ENCODE measurements at regions not wholly inside any gene's neighbourhood (a gene's known extent, or its start where the extent isn't known, plus 50 kb on each side); places are given as distances from the start of the nearest gene placed in this dataset.

GRCh38 chr17:63109661-63110060, 143.6 kb downstream of the TANC2 start:
- intact Hi-C loops (cut with DNase I), result no loop called here
- peaks cover 1% of the 10 kb centered on the region for H3K4me1 ChIP-seq (ENCODE audit: insufficient read depth)
- H3K4me3 ChIP-seq, result no peak overlapping the region
- no peak for TF ChIP-seq POLR2A (IDR thresholded peaks at IDR 0.05)
- no peak for TF ChIP-seq CTCF (IDR thresholded peaks at IDR 0.05)
- no peak for TF ChIP-seq EP300 (IDR thresholded peaks at IDR 0.05)
- H3K9me3 ChIP-seq, result no peaks in the 10 kb centered on the region
- 38 to 62% (median 53%) methylated on average over 2 of the region's 2 CpGs for WGBS, 3 donors
- no peak for DNase-seq
- no peak overlapping the region for H3K27ac ChIP-seq
- no peaks in the 10 kb centered on the region for H3K27me3 ChIP-seq
- H3K36me3 ChIP-seq, result no peaks in the 10 kb centered on the region

- intact Hi-C loops (cut with DNase I), result no loop called here
- no peak for DNase-seq
- TF ChIP-seq CTCF (IDR thresholded peaks at IDR 0.05), result no peak
- Histone ChIP-seq H3K36me3 (no peaks in the 10 kb centered on the region), H3K27me3 (no peaks in the 10 kb centered on the region), H3K4me1 (ENCODE audit: insufficient read depth) (peaks cover 1% of the 10 kb centered on the region), H3K4me3 (no peak overlapping the region), H3K27ac (no peak overlapping the region), H3K9me3 (no peaks in the 10 kb centered on the region)
- WGBS, 3 donors, result 91 to 93% (median 92%) methylated on average over 4 of the region's 4 CpGs
Observed at GRCh38 chr17:63113167-63113566, 147.1 kb downstream of the TANC2 start.

GRCh38 chr17:63116228-63116627, 150.2 kb downstream of the TANC2 start:
- Histone ChIP-seq H3K27me3 (no peaks in the 10 kb centered on the region), H3K4me1 (ENCODE audit: insufficient read depth) (no peaks in the 10 kb centered on the region), H3K9me3 (no peaks in the 10 kb centered on the region), H3K4me3 (no peak overlapping the region), H3K36me3 (no peaks in the 10 kb centered on the region), H3K27ac (no peak overlapping the region)
- DNase-seq, result no peak
- intact Hi-C loops (cut with DNase I), result no loop called here
- WGBS, 3 donors, result 68 to 79% (median 75%) methylated on average over 4 of the region's 4 CpGs
- TF ChIP-seq EP300 (IDR thresholded peaks at IDR 0.05) (no peak), POLR2A (IDR thresholded peaks at IDR 0.05) (no peak), CTCF (IDR thresholded peaks at IDR 0.05) (no peak)

GRCh38 chr17:63116967-63117830, 151.2 kb downstream of the TANC2 start:
- WGBS, 3 donors, result 94 to 96% (median 95%) methylated on average over 8 of the region's 8 CpGs
- H3K4me3 ChIP-seq, result no peak overlapping the region
- intact Hi-C loops (cut with DNase I), result no loop called here
- no peak overlapping the region for H3K27ac ChIP-seq
- no peaks in the 10 kb centered on the region for H3K9me3 ChIP-seq
- TF ChIP-seq EP300 (IDR thresholded peaks at IDR 0.05), result no peak
- TF ChIP-seq CTCF (IDR thresholded peaks at IDR 0.05), result no peak
- TF ChIP-seq POLR2A (IDR thresholded peaks at IDR 0.05), result no peak
- no peaks in the 10 kb centered on the region for H3K27me3 ChIP-seq
- DNase-seq, result no peak
- no peaks in the 10 kb centered on the region for H3K4me1 ChIP-seq (ENCODE audit: insufficient read depth)
- no peaks in the 10 kb centered on the region for H3K36me3 ChIP-seq

All from ovary (tissue), 7 donors.